SK-N-SH (cell line): ENCODE measurements at regions not wholly inside any gene's neighbourhood (a gene's known extent, or its start where the extent isn't known, plus 50 kb on each side); places are given as distances from the start of the nearest gene placed in this dataset.

ENCODE experiments used
- CTCF ChIP-seq: fragments of 200-600 bp; sonication (generic); IDR thresholded peaks from 2 replicates; pipeline ENCODE4 v1.6.1; 2017; ENCODE audit warnings: antibody characterized with exemption, mild to moderate bottlenecking, moderate library complexity
- JUND ChIP-seq: IDR thresholded peaks from 2 replicates; pipeline ENCODE4 v1.4.0; 2012
- TEAD4 ChIP-seq: IDR thresholded peaks from 2 replicates; pipeline ENCODE4 v1.4.0; 2012; ENCODE audit warnings: mild to moderate bottlenecking, borderline replicate concordance; ENCODE audit not compliant: insufficient read depth

- TF ChIP-seq JUND, result no peak
- no peak for TF ChIP-seq TEAD4
- TF ChIP-seq CTCF, result no peak
Observed at GRCh38 chr16:80323187-80323807, 217.5 kb upstream of the DYNLRB2 start.
